RWPE1 (cell line): ENCODE measurements at regions not wholly inside any gene's neighbourhood (a gene's known extent, or its start where the extent isn't known, plus 50 kb on each side); places are given as distances from the start of the nearest gene placed in this dataset.

Experiments
- CTCF ChIA-PET: fragments of 350-600 bp; sonication (Branson Sonifier 250); formaldehyde crosslinking; extraction: SDS; loops from one replicate; lab custom pipeline; 2021; lab: Yijun Ruan, JAX
- POLR2A ChIA-PET: fragments of 400-600 bp; formaldehyde crosslinking; extraction: SDS; loops from one replicate; lab custom pipeline; 2020; ENCODE audit warnings: antibody characterized with exemption; ENCODE audit not compliant: low non-redundant PET; lab: Yijun Ruan, JAX
- DNase-seq: peaks from one replicate; pipeline ENCODE4 v3.0.0; 2012; ENCODE audit warnings: low spot score
- H3K27ac ChIP-seq: fragments of 450-650 bp; 2 replicates; pipeline ENCODE4 v1.5.1; 2017
- TF ChIP-seq, protein P1 (sequence below): fragments of 450-650 bp; conservative IDR thresholded peaks from 2 replicates; pipeline ENCODE4 v1.5.1; 2017; ENCODE audit warnings: low read depth, mild to moderate bottlenecking

- no peak for DNase-seq
- no peak overlapping the region for H3K27ac ChIP-seq
- TF ChIP-seq, protein P1, sequence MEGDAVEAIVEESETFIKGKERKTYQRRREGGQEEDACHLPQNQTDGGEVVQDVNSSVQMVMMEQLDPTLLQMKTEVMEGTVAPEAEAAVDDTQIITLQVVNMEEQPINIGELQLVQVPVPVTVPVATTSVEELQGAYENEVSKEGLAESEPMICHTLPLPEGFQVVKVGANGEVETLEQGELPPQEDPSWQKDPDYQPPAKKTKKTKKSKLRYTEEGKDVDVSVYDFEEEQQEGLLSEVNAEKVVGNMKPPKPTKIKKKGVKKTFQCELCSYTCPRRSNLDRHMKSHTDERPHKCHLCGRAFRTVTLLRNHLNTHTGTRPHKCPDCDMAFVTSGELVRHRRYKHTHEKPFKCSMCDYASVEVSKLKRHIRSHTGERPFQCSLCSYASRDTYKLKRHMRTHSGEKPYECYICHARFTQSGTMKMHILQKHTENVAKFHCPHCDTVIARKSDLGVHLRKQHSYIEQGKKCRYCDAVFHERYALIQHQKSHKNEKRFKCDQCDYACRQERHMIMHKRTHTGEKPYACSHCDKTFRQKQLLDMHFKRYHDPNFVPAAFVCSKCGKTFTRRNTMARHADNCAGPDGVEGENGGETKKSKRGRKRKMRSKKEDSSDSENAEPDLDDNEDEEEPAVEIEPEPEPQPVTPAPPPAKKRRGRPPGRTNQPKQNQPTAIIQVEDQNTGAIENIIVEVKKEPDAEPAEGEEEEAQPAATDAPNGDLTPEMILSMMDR, result no peak
- ChIA-PET CTCF (no interaction called here), POLR2A (no interaction called here)
Measured at GRCh38 chr2:144290276-144290675, 229.6 kb downstream of the ZEB2 start.

DNA sequence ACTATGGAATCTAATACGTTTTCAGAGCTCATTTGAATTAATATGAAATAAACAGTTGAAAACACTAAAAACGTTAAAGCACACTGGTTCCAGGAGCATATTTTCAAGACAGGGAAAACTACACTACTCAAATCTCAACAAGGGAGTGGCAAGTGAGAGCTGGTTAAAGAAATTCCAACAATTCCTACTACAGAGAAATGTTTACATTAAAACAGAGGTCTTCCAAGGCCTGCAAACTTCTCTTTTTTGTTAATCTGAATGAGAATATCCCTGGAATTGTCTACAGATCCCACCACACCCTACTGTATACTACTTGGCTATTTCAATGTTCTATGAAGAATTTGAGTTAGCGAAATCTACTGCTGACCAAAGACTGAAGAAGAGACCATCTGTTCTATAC lies 231.5 kb downstream of the ZEB2 start:
- no peak for DNase-seq
- ChIA-PET CTCF (no interaction called here), POLR2A (no interaction called here)
- TF ChIP-seq, protein P1, result no peak
- no peak overlapping the region for H3K27ac ChIP-seq

GRCh38 chr2:144285324-144285723 lies 234.6 kb downstream of the ZEB2 start:
- TF ChIP-seq, protein P1, result no peak
- POLR2A ChIA-PET, result no interaction called here
- CTCF ChIA-PET, result no interaction called here
- no peak for DNase-seq
- H3K27ac ChIP-seq, result no peak overlapping the region

- no peak for DNase-seq
- ChIA-PET POLR2A (no interaction called here), CTCF (no interaction called here)
- TF ChIP-seq, protein P1, result no peak
- no peak overlapping the region for H3K27ac ChIP-seq
Measured at GRCh38 chr2:144281476-144281875, 238.4 kb downstream of the ZEB2 start.

DNA sequence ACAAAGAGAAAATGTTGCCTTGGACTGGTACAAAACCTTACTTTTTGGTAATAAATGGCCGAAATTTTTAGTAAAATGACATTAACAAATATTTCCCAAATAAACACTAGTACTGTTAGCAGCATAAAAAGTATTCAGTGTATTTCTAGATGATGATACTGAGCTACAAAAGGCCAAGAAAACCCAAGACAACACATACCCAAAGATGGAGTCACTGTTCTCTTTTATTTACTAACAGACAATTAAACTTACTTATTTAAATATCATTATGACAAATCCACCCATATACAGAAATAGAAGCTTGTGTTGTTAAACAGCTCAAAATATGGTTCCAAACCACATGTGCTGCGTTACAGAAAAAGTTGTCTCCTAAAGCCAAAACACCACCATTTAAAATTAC lies 239.9 kb downstream of the ZEB2 start:
- DNase-seq, result no peak
- POLR2A ChIA-PET, result no interaction called here
- TF ChIP-seq, protein P1, result no peak
- CTCF ChIA-PET, result no interaction called here
- H3K27ac ChIP-seq, result no peak overlapping the region

DNA sequence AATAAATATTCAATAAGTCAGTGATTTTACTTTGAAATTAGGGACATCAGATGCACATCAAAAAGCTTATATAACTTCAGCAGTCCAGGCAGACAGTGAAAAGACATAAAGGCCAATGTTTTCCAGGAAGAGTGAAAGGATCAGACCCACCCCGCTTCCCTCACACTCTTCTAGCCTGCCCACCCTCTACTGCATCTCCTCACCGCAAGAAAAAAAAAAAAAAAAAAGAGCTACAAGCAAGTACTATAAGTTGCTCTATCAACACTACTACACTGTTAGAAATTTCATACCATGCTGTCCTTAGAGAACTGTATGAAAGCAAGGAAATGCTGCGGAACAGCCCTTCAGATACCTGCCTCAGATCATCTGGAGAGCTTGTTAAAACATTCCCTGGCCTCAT lies 240.8 kb downstream of the ZEB2 start:
- DNase-seq, result no peak
- TF ChIP-seq, protein P1, result no peak
- ChIA-PET POLR2A (no interaction called here), CTCF (no interaction called here)
- H3K27ac ChIP-seq, result no peak overlapping the region
